ENCODE measurements at regions not wholly inside any gene's neighbourhood (a gene's known extent, or its start where the extent isn't known, plus 50 kb on each side); places are given as distances from the start of the nearest gene placed in this dataset.
A peak's percentile ranks its signal among the peaks of the same experiment; 100 is the strongest.
"Not testable (repeated sequence)": the region's sequence is repeated elsewhere in the genome, so short reads cannot be mapped to it uniquely, and the experiment has no call there.

GRCh38 chr1:232316864-232317263, 313.1 kb downstream of the SIPA1L2 start:
- DNase-seq (ENCODE audit: low read depth) = peak; percentile 20

- not testable (repeated sequence) for DNase-seq (ENCODE audit: low read depth)
Measured at GRCh38 chr1:232313876-232314275, 316.1 kb downstream of the SIPA1L2 start.

GRCh38 chr1:232310541-232310940, 319.4 kb downstream of the SIPA1L2 start:
- DNase-seq (ENCODE audit: low read depth) = no peak

GRCh38 chr1:232308616-232309015, 321.3 kb downstream of the SIPA1L2 start:
- DNase-seq (ENCODE audit: low read depth) = no peak

GRCh38 chr1:232307296-232308017, 322.5 kb downstream of the SIPA1L2 start:
- no peak for DNase-seq (ENCODE audit: low read depth)

GRCh38 chr1:232306269-232306961, 323.5 kb downstream of the SIPA1L2 start:
- no peak for DNase-seq (ENCODE audit: low read depth)

- no peak for DNase-seq (ENCODE audit: low read depth)
Measured at GRCh38 chr1:232305050-232305449, 324.9 kb downstream of the SIPA1L2 start.

GRCh38 chr1:232303222-232303620, 326.7 kb downstream of the SIPA1L2 start:
- no peak for DNase-seq (ENCODE audit: low read depth)

- no peak for DNase-seq (ENCODE audit: low read depth)
Measured at GRCh38 chr1:232302376-232303221, 327.3 kb downstream of the SIPA1L2 start.

GRCh38 chr1:232301246-232301645, 328.7 kb downstream of the SIPA1L2 start:
- DNase-seq (ENCODE audit: low read depth) = no peak

- no peak for DNase-seq (ENCODE audit: low read depth)
Measured at GRCh38 chr1:232300466-232300865, 329.5 kb downstream of the SIPA1L2 start.

- no peak for DNase-seq (ENCODE audit: low read depth)
Measured at GRCh38 chr1:232296461-232296860, 333.5 kb downstream of the SIPA1L2 start.

GRCh38 chr1:232293361-232293760, 336.6 kb downstream of the SIPA1L2 start:
- DNase-seq (ENCODE audit: low read depth) = no peak

- DNase-seq (ENCODE audit: low read depth) = no peak
Measured at GRCh38 chr1:232292818-232293217, 337.1 kb downstream of the SIPA1L2 start.

GRCh38 chr1:232292239-232292638, 337.7 kb downstream of the SIPA1L2 start:
- DNase-seq (ENCODE audit: low read depth) = no peak

GRCh38 chr1:232291681-232292080, 338.3 kb downstream of the SIPA1L2 start:
- DNase-seq (ENCODE audit: low read depth) = no peak

GRCh38 chr1:232291261-232291660, 338.7 kb downstream of the SIPA1L2 start:
- DNase-seq (ENCODE audit: low read depth) = no peak

GRCh38 chr1:232290570-232290969, 339.4 kb downstream of the SIPA1L2 start:
- no peak for DNase-seq (ENCODE audit: low read depth)

GRCh38 chr1:232287676-232288569, 342.0 kb downstream of the SIPA1L2 start:
- peak; percentile 56 for DNase-seq (ENCODE audit: low read depth)

GRCh38 chr1:232285138-232285537, 344.8 kb downstream of the SIPA1L2 start:
- DNase-seq (ENCODE audit: low read depth) = no peak

GRCh38 chr1:232283864-232284263, 346.1 kb downstream of the SIPA1L2 start:
- peak; percentile 52 for DNase-seq (ENCODE audit: low read depth)

GRCh38 chr1:232282498-232282897, 347.4 kb downstream of the SIPA1L2 start:
- peak; percentile 19 for DNase-seq (ENCODE audit: low read depth)
